ENCODE measurements at regions not wholly inside any gene's neighbourhood (a gene's known extent, or its start where the extent isn't known, plus 50 kb on each side); places are given as distances from the start of the nearest gene placed in this dataset.

DNA sequence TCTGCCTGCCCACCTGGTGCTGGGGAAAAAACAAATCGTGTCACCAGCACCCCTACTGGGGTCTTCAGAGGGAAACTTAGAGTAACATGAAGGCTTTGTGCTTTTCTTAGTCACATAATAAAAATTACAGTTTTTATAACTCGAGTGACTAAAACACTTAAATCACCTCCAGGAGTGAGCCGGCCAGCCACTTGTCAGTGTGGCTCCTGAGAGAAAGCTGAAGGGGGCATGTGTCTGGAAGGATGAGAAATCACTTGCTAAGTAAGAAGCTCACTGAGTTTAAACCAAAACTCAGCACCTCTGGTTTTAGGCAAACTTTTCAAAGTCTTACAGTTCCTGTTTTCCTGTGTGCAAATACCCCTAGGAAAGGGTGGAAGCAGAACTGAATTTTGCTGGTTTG lies 372.2 kb downstream of the CDH26 start:
- FAIRE-seq (no peak), DNase-seq (ENCODE audit: low read depth in 1 of 2, low spot score in 1 of 2) (no peak), ATAC-seq (no peak)
- Histone ChIP-seq H3K9me3 (no peaks in the 10 kb centered on the region), H3K4me3 (no peak overlapping the region), H3K27ac (no peak overlapping the region), H3K4me2 (no peak overlapping the region), H3K4me1 (no peaks in the 10 kb centered on the region)
- TF ChIP-seq EHMT2 (IDR thresholded peaks at IDR 0.05; ENCODE audit: low read depth) (no peak), RFX5 (IDR thresholded peaks at IDR 0.05) (no peak), FOXS1 (CRISPR knock-in tag; IDR thresholded peaks at IDR 0.05) (no peak), KDM5A (IDR thresholded peaks at IDR 0.05) (no peak), CHD2 (IDR thresholded peaks at IDR 0.05; ENCODE audit: low read length, partially characterized antibody) (no peak), MAZ (IDR thresholded peaks at IDR 0.05; ENCODE audit: borderline replicate concordance, low read depth, low read length) (no peak), POLR2AphosphoS2 (conservative IDR thresholded peaks at IDR 0.05; ENCODE audit: low read length) (no peak), NFE2L2 (conservative IDR thresholded peaks at IDR 0.05; ENCODE audit: low read length) (no peak), JUNB (IDR thresholded peaks at IDR 0.05) (no peak), RCOR1 (IDR thresholded peaks at IDR 0.05; ENCODE audit: low read depth, low read length) (no peak)
- TF ChIP-seq, protein P1, sequence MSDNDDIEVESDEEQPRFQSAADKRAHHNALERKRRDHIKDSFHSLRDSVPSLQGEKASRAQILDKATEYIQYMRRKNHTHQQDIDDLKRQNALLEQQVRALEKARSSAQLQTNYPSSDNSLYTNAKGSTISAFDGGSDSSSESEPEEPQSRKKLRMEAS (IDR thresholded peaks at IDR 0.05): no peak
- TF ChIP-seq, protein P2, sequence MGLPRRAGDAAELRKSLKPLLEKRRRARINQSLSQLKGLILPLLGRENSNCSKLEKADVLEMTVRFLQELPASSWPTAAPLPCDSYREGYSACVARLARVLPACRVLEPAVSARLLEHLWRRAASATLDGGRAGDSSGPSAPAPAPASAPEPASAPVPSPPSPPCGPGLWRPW (IDR thresholded peaks at IDR 0.05): no peak
- ChIA-PET CTCF (no interaction called here), POLR2A (no interaction called here)
- WGBS (ENCODE audit: missing lambda C conversion rate): 5% methylated on average over 3 of the region's 3 CpGs

DNA sequence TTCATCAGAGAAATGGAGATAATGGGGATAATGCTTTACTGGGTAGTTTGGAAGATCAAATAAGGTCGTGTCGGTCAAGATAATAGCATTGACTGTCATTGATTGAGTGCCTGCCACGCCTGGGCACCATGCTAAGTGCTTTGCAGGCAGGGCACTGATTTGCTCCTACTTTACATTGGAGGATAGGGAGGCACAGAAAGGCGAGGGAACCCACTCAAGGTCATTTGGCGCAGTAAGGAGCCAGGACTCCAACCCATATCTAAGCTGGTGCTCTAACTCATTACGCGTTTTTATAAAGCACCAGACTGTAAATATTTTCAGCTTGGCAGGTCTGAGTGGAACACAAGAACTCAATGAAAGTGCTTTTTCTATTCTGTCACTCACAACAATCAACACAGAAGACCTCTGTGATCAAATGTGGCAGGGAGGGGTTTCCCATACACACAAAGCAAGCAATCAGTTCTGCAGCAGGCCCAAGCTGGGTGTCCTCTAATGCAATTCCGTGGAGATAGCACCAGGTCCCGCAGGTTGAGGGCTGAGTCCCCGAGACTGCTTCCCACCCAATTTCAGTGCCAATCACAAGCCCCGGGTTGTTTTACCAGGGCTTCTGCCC lies 373.6 kb downstream of the CDH26 start:
- ChIA-PET POLR2A (no interaction called here), CTCF (no interaction called here)
- 23% methylated on average over 8 of the region's 11 CpGs for WGBS (ENCODE audit: missing lambda C conversion rate)
- Histone ChIP-seq H3K9me3 (no peaks in the 10 kb centered on the region), H3K4me2 (no peak overlapping the region), H3K4me1 (no peaks in the 10 kb centered on the region), H3K4me3 (no peak overlapping the region), H3K27ac (no peak overlapping the region)
- TF ChIP-seq RAD21 (conservative IDR thresholded peaks at IDR 0.05 in 1 of 2, IDR thresholded peaks at IDR 0.05 in 1 of 2) (no peak), HDAC2 (IDR thresholded peaks at IDR 0.05) (no peak), NPAS2 (CRISPR knock-in tag; IDR thresholded peaks at IDR 0.05; ENCODE audit: borderline replicate concordance) (no peak), FOSB (CRISPR knock-in tag; IDR thresholded peaks at IDR 0.05) (no peak), NFE2L2 (conservative IDR thresholded peaks at IDR 0.05; ENCODE audit: low read length) (no peak), MYC (IDR thresholded peaks at IDR 0.05; ENCODE audit: borderline replicate concordance, low read length) (no peak), HEYL (CRISPR knock-in tag; IDR thresholded peaks at IDR 0.05) (no peak)
- TF ChIP-seq, protein P3, sequence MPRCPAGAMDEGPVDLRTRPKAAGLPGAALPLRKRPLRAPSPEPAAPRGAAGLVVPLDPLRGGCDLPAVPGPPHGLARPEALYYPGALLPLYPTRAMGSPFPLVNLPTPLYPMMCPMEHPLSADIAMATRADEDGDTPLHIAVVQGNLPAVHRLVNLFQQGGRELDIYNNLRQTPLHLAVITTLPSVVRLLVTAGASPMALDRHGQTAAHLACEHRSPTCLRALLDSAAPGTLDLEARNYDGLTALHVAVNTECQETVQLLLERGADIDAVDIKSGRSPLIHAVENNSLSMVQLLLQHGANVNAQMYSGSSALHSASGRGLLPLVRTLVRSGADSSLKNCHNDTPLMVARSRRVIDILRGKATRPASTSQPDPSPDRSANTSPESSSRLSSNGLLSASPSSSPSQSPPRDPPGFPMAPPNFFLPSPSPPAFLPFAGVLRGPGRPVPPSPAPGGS (IDR thresholded peaks at IDR 0.05): no peak
- ATAC-seq: no peak
- DNase-seq (ENCODE audit: low read depth in 1 of 2, low spot score in 1 of 2): no peak
- FAIRE-seq: no peak

DNA sequence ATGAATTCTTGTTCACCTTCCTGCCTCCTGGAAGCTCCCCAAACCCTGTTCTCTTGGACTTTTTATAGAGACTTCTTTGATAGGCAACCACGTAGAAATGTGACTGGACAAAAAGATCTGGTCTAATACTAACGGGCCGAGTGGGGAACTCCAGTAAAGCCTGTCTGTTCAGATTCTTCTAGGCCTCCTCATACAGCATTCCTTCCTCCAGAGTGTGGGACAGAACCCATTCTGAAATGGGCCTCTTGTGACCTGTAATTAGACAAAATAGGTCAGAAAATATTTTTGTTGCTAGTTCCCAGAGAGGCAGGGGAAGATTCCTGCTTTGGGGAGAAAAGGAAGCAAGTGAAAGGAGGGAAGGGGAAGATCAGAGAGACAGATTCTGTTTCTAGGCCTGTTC lies 374.3 kb downstream of the CDH26 start:
- no peak for TF ChIP-seq EHF (CRISPR knock-in tag; IDR thresholded peaks at IDR 0.05)
- no peak for TF ChIP-seq ZNF302 (CRISPR knock-in tag; IDR thresholded peaks at IDR 0.05)
- no peak for TF ChIP-seq NPAS2 (CRISPR knock-in tag; IDR thresholded peaks at IDR 0.05; ENCODE audit: borderline replicate concordance)
- TF ChIP-seq NFE2L2 (conservative IDR thresholded peaks at IDR 0.05; ENCODE audit: low read length): no peak
- Histone ChIP-seq H3K4me3 (no peak overlapping the region), H3K4me1 (no peaks in the 10 kb centered on the region), H3K4me2 (no peak overlapping the region), H3K9me3 (no peaks in the 10 kb centered on the region), H3K27ac (no peak overlapping the region)
- no peak for ATAC-seq
- DNase-seq (ENCODE audit: low read depth in 1 of 2, low spot score in 1 of 2): no peak
- POLR2A ChIA-PET: no interaction called here
- CTCF ChIA-PET: no interaction called here
- FAIRE-seq: no peak
- whole genome bisulfite sequencing (ENCODE audit: missing lambda C conversion rate): 0% methylated on average over 3 of the region's 3 CpGs

DNA sequence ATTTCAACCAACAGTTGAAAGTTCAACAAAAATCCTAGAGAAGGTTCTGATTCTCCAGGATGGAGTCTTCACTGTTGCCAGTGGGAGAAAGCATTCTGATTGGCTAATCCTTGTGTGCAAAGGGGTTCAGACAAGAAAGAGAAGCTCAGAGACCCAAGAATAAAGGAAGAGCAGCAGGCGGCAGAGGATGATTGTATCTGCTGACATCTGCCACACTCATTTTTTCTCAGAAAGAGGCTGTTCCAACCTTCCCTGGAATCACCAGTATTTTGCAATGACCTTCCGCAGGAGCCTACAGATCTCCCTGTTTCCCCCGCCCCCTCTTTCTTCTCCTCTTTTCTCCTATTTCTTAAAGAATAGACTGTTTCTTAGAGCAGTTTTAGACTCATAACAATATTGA lies 376.7 kb downstream of the CDH26 start:
- no peak overlapping the region for H3K4me2 ChIP-seq
- ChIA-PET POLR2A (no interaction called here), CTCF (no interaction called here)
- no peaks in the 10 kb centered on the region for H3K9me3 ChIP-seq
- no peak overlapping the region for H3K4me3 ChIP-seq
- no peak for ATAC-seq
- 27% methylated on average over 3 of the region's 3 CpGs for WGBS (ENCODE audit: missing lambda C conversion rate)
- H3K27ac ChIP-seq: no peak overlapping the region
- FAIRE-seq: no peak
- no peak for TF ChIP-seq RFX5 (IDR thresholded peaks at IDR 0.05)
- no peak for TF ChIP-seq SREBF2 (IDR thresholded peaks at IDR 0.05)
- TF ChIP-seq, protein P4, sequence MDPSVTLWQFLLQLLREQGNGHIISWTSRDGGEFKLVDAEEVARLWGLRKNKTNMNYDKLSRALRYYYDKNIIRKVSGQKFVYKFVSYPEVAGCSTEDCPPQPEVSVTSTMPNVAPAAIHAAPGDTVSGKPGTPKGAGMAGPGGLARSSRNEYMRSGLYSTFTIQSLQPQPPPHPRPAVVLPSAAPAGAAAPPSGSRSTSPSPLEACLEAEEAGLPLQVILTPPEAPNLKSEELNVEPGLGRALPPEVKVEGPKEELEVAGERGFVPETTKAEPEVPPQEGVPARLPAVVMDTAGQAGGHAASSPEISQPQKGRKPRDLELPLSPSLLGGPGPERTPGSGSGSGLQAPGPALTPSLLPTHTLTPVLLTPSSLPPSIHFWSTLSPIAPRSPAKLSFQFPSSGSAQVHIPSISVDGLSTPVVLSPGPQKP (IDR thresholded peaks at IDR 0.05; ENCODE audit: low read depth, low read length): no peak
- no peak for TF ChIP-seq POLR2AphosphoS2 (conservative IDR thresholded peaks at IDR 0.05; ENCODE audit: low read length)
- DNase-seq (ENCODE audit: low read depth in 1 of 2, low spot score in 1 of 2): no peak
- H3K4me1 ChIP-seq: no peaks in the 10 kb centered on the region
